ENCODE measurements at regions not wholly inside any gene's neighbourhood (a gene's known extent, or its start where the extent isn't known, plus 50 kb on each side); places are given as distances from the start of the nearest gene placed in this dataset.

GRCh38 chr4:179272282-179272681 is 1830.0 kb upstream of the AGA start:
- Mint-ChIP-seq H3K4me1 (ENCODE audit: unreplicated experiment) (no peaks in the 10 kb centered on the region), H3K4me3 (ENCODE audit: unreplicated experiment) (no peak overlapping the region), H3K27me3 (ENCODE audit: unreplicated experiment) (no peaks in the 10 kb centered on the region), H3K36me3 (ENCODE audit: low read depth, unreplicated experiment) (no peaks in the 10 kb centered on the region), H3K9me3 (ENCODE audit: unreplicated experiment) (no peaks in the 10 kb centered on the region), H3K27ac (ENCODE audit: unreplicated experiment) (no peak overlapping the region)
- no peak for TF ChIP-seq CTCF (IDR thresholded peaks at IDR 0.05; ENCODE audit: unreplicated experiment)
- DNase-seq (ENCODE audit: low spot score), result no peak

- DNase-seq (ENCODE audit: low spot score), result no peak
- no peak for TF ChIP-seq CTCF (IDR thresholded peaks at IDR 0.05; ENCODE audit: unreplicated experiment)
- Mint-ChIP-seq H3K9me3 (ENCODE audit: unreplicated experiment) (no peaks in the 10 kb centered on the region), H3K36me3 (ENCODE audit: low read depth, unreplicated experiment) (no peaks in the 10 kb centered on the region), H3K4me3 (ENCODE audit: unreplicated experiment) (no peak overlapping the region), H3K27ac (ENCODE audit: unreplicated experiment) (no peak overlapping the region), H3K27me3 (ENCODE audit: unreplicated experiment) (no peaks in the 10 kb centered on the region), H3K4me1 (ENCODE audit: unreplicated experiment) (no peaks in the 10 kb centered on the region)
These were observed 1836.4 kb upstream of the AGA start for GRCh38 chr4:179278647-179279046.

GRCh38 chr4:179285696-179286095 is 1843.5 kb upstream of the AGA start:
- no peaks in the 10 kb centered on the region for H3K36me3 Mint-ChIP-seq (ENCODE audit: low read depth, unreplicated experiment)
- no peaks in the 10 kb centered on the region for H3K4me1 Mint-ChIP-seq (ENCODE audit: unreplicated experiment)
- no peak for TF ChIP-seq CTCF (IDR thresholded peaks at IDR 0.05; ENCODE audit: unreplicated experiment)
- DNase-seq (ENCODE audit: low spot score), result no peak
- H3K9me3 Mint-ChIP-seq (ENCODE audit: unreplicated experiment), result no peaks in the 10 kb centered on the region
- no peak overlapping the region for H3K27ac Mint-ChIP-seq (ENCODE audit: unreplicated experiment)
- no peak overlapping the region for H3K4me3 Mint-ChIP-seq (ENCODE audit: unreplicated experiment)
- H3K27me3 Mint-ChIP-seq (ENCODE audit: unreplicated experiment), result no peaks in the 10 kb centered on the region

DNA sequence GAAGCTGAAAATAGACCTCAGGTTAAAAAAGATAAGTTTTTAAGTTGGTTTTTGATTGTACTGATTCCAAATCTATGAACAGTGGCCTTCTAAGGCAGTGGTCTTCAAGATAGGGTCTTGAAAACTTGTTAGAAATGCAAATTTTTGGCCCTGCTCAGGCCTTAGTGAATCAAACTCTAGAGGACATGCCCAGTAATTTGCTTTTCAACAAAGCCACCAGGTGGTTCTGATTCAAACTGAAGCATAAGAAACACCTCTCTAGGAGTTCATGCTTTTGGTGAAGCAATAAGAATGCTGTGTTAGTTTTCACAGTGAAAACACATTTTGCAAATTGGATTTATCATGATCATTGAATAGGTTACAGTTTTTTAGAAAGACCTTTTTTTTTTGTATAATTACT is 1849.4 kb upstream of the AGA start:
- Mint-ChIP-seq H3K4me3 (ENCODE audit: unreplicated experiment) (no peak overlapping the region), H3K4me1 (ENCODE audit: unreplicated experiment) (no peaks in the 10 kb centered on the region), H3K27me3 (ENCODE audit: unreplicated experiment) (no peaks in the 10 kb centered on the region), H3K36me3 (ENCODE audit: low read depth, unreplicated experiment) (no peaks in the 10 kb centered on the region), H3K9me3 (ENCODE audit: unreplicated experiment) (no peaks in the 10 kb centered on the region), H3K27ac (ENCODE audit: unreplicated experiment) (no peak overlapping the region)
- no peak for TF ChIP-seq CTCF (IDR thresholded peaks at IDR 0.05; ENCODE audit: unreplicated experiment)
- DNase-seq (ENCODE audit: low spot score), result no peak

DNA sequence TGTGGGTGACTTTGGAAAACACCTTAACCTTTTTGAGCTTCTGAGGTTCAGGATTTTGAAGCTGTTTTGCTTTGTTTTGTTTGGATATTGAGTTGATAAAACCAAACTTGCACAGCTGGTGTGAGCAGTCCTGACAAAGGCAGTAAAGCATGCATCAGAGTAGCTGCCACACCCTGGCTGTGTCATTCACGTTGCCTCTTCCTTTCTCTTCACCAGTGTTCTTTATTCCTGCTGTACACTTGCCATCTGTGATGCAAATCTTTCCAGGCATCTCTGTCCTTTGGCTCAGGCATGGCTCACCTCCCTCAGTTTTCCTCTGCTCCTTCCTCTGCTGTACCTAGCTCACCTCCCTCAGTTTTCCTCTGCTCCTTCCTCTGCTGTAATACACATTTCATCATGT is 1850.2 kb upstream of the AGA start:
- Mint-ChIP-seq H3K27ac (ENCODE audit: unreplicated experiment) (no peak overlapping the region), H3K36me3 (ENCODE audit: low read depth, unreplicated experiment) (no peaks in the 10 kb centered on the region), H3K9me3 (ENCODE audit: unreplicated experiment) (no peaks in the 10 kb centered on the region), H3K4me3 (ENCODE audit: unreplicated experiment) (no peak overlapping the region), H3K27me3 (ENCODE audit: unreplicated experiment) (no peaks in the 10 kb centered on the region), H3K4me1 (ENCODE audit: unreplicated experiment) (no peaks in the 10 kb centered on the region)
- TF ChIP-seq CTCF (IDR thresholded peaks at IDR 0.05; ENCODE audit: unreplicated experiment), result no peak
- no peak for DNase-seq (ENCODE audit: low spot score)

Data from endothelial cell (in vitro differentiated cells).